Neural cell (in vitro differentiated cells): ENCODE measurements at regions not wholly inside any gene's neighbourhood (a gene's known extent, or its start where the extent isn't known, plus 50 kb on each side); places are given as distances from the start of the nearest gene placed in this dataset.

Source experiments
- H2AFZ ChIP-seq: fragments of 200-600, 300-800 bp; sonication (generic), shearing (Covaris generic); 2 replicates; pipeline ENCODE4 v1.6.0; 2014; ENCODE audit warnings: low read depth, mild to moderate bottlenecking, antibody characterized with exemption, low read length, moderate library complexity
- H3F3A ChIP-seq: fragments of 200-600 bp; shearing (Covaris generic); 2 replicates; pipeline ENCODE4 v1.6.1; 2016; ENCODE audit warnings: mild to moderate bottlenecking, moderate library complexity, mixed read lengths, antibody characterized with exemption, low read length; ENCODE audit not compliant: insufficient read depth, poor library complexity, severe bottlenecking
- H3K27ac ChIP-seq: fragments of 200-600, 300-800 bp; sonication (generic), shearing (Covaris generic); 2 replicates; pipeline ENCODE4 v1.5.1; 2014; ENCODE audit warnings: mild to moderate bottlenecking, low read length, moderate library complexity
- H3K27me3 ChIP-seq: fragments of 300-800, 200-600 bp; sonication (generic), shearing (Covaris generic); 2 replicates; pipeline ENCODE4 v1.6.0; 2014; ENCODE audit warnings: mild to moderate bottlenecking, low read depth, low read length, moderate library complexity; ENCODE audit not compliant: insufficient read depth
- H3K36me3 ChIP-seq: fragments of 300-800, 200-600 bp; sonication (generic), shearing (Covaris generic); 2 replicates; pipeline ENCODE4 v1.5.1; 2014; ENCODE audit warnings: mild to moderate bottlenecking, antibody characterized with exemption, low read length, moderate library complexity; ENCODE audit not compliant: insufficient read depth
- H3K4me2 ChIP-seq: fragments of 300-800, 200-600 bp; sonication (generic), shearing (Covaris generic); 2 replicates; pipeline ENCODE4 v1.6.0; 2014; ENCODE audit warnings: mild to moderate bottlenecking, low read length
- H3K4me3 ChIP-seq: fragments of 300-800, 200-600 bp; sonication (generic), shearing (Covaris generic); 2 replicates; pipeline ENCODE4 v1.5.1; 2014; ENCODE audit warnings: mild to moderate bottlenecking, low read length, moderate library complexity
- H3K79me2 ChIP-seq: fragments of 200-600 bp; shearing (Covaris generic); replicated peaks from 2 replicates; pipeline ENCODE4 v1.6.0; 2014; ENCODE audit warnings: mild to moderate bottlenecking, low read length, moderate library complexity; ENCODE audit not compliant: insufficient read depth
- H3K9ac ChIP-seq: fragments of 300-800, 200-600 bp; sonication (generic), shearing (Covaris generic); 2 replicates; pipeline ENCODE4 v1.6.1; 2016; ENCODE audit warnings: mild to moderate bottlenecking, low read length, mixed read lengths
- H3K9me2 ChIP-seq: fragments of 200-600 bp; shearing (Covaris generic); 2 replicates; pipeline ENCODE4 v1.6.1; 2016; ENCODE audit warnings: mild to moderate bottlenecking, low read length, mixed read lengths; ENCODE audit not compliant: insufficient read depth
- H3K9me3 ChIP-seq: fragments of 200-600, 300-800 bp; sonication (generic), shearing (Covaris generic); 2 replicates; pipeline ENCODE4 v1.6.1; 2016; ENCODE audit warnings: mild to moderate bottlenecking, mixed run types, low read length, moderate library complexity, mixed read lengths
- H4K20me1 ChIP-seq: fragments of 200-600 bp; shearing (Covaris generic); 2 replicates; pipeline ENCODE4 v1.6.1; 2016; ENCODE audit warnings: mild to moderate bottlenecking, mixed run types; ENCODE audit not compliant: insufficient read depth
- EP300 ChIP-seq: fragments of 450-650 bp; conservative IDR thresholded peaks from 2 replicates; pipeline ENCODE4 v1.6.1; 2014; ENCODE audit warnings: antibody characterized with exemption, mild to moderate bottlenecking, moderate library complexity; ENCODE audit not compliant: poor library complexity, severe bottlenecking
- EZH2 ChIP-seq: fragments of 200-600, 300-800 bp; shearing (Covaris generic), sonication (generic); IDR thresholded peaks from 2 replicates; pipeline ENCODE4 v1.6.1; 2014; ENCODE audit warnings: antibody characterized with exemption, low read length, borderline replicate concordance, mild to moderate bottlenecking; ENCODE audit not compliant: insufficient read depth, poor library complexity, severe bottlenecking
- MXI1 ChIP-seq: fragments of 450-650 bp; conservative IDR thresholded peaks from 2 replicates; pipeline ENCODE4 v1.6.1; 2014; ENCODE audit warnings: antibody characterized with exemption, mild to moderate bottlenecking; ENCODE audit not compliant: poor library complexity, severe bottlenecking
- POLR2AphosphoS5 ChIP-seq: IDR thresholded peaks from 2 replicates; pipeline ENCODE4 v1.6.1; 2012
- RAD21 ChIP-seq: fragments of 450-650 bp; conservative IDR thresholded peaks from 2 replicates; pipeline ENCODE4 v1.6.1; 2014; ENCODE audit warnings: antibody characterized with exemption, mild to moderate bottlenecking, moderate library complexity
- SMC3 ChIP-seq: fragments of 450-650 bp; conservative IDR thresholded peaks from 2 replicates; pipeline ENCODE4 v1.6.1; 2014; ENCODE audit warnings: antibody characterized with exemption, mild to moderate bottlenecking, moderate library complexity; ENCODE audit not compliant: poor library complexity
- TAF1 ChIP-seq: IDR thresholded peaks from 2 replicates; pipeline ENCODE4 v1.6.1; 2012; ENCODE audit warnings: low read depth
- TF ChIP-seq, protein P1 (sequence below): IDR thresholded peaks from 2 replicates; pipeline ENCODE4 v1.6.1; 2012; ENCODE audit warnings: borderline replicate concordance
- TF ChIP-seq, protein P2 (sequence below): fragments of 450-650 bp; IDR thresholded peaks from 2 replicates; pipeline ENCODE4 v1.5.1; 2014; ENCODE audit warnings: antibody characterized with exemption, mild to moderate bottlenecking, moderate library complexity; ENCODE audit not compliant: poor library complexity, severe bottlenecking

DNA sequence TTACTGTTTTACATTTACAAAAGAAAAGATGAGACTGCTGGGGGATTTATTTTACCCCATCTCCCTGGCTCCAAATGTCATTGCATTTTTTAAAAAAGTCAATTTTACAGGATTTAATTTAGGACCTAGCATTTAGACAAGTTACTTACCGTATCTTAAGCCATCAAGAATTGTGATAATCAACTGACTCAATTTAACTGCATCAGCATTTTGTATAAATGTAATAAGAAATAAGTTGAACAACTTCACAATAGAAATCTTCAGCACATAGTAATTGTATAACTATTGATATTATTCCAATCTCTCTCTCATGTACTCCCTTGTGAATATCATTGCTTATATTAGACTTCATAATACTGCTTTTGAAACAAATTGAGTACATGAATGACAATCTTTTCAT is 907.5 kb upstream of the SLC10A2 start:
- no peaks in the 10 kb centered on the region for H4K20me1 ChIP-seq
- H3F3A ChIP-seq, result no peaks in the 10 kb centered on the region
- H3K27ac ChIP-seq, result no peak overlapping the region
- H3K79me2 ChIP-seq, result no peaks in the 10 kb centered on the region
- no peak overlapping the region for H2AFZ ChIP-seq
- H3K4me2 ChIP-seq, result no peak overlapping the region
- no peak overlapping the region for H3K4me3 ChIP-seq
- no peaks in the 10 kb centered on the region for H3K9me3 ChIP-seq
- H3K9me2 ChIP-seq, result no peaks in the 10 kb centered on the region
- H3K9ac ChIP-seq, result no peak overlapping the region
- TF ChIP-seq MXI1, result no peak
- TF ChIP-seq SMC3, result no peak
- TF ChIP-seq EZH2, result no peak
- TF ChIP-seq, protein P1, sequence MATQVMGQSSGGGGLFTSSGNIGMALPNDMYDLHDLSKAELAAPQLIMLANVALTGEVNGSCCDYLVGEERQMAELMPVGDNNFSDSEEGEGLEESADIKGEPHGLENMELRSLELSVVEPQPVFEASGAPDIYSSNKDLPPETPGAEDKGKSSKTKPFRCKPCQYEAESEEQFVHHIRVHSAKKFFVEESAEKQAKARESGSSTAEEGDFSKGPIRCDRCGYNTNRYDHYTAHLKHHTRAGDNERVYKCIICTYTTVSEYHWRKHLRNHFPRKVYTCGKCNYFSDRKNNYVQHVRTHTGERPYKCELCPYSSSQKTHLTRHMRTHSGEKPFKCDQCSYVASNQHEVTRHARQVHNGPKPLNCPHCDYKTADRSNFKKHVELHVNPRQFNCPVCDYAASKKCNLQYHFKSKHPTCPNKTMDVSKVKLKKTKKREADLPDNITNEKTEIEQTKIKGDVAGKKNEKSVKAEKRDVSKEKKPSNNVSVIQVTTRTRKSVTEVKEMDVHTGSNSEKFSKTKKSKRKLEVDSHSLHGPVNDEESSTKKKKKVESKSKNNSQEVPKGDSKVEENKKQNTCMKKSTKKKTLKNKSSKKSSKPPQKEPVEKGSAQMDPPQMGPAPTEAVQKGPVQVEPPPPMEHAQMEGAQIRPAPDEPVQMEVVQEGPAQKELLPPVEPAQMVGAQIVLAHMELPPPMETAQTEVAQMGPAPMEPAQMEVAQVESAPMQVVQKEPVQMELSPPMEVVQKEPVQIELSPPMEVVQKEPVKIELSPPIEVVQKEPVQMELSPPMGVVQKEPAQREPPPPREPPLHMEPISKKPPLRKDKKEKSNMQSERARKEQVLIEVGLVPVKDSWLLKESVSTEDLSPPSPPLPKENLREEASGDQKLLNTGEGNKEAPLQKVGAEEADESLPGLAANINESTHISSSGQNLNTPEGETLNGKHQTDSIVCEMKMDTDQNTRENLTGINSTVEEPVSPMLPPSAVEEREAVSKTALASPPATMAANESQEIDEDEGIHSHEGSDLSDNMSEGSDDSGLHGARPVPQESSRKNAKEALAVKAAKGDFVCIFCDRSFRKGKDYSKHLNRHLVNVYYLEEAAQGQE, result no peak
- TF ChIP-seq, protein P2, sequence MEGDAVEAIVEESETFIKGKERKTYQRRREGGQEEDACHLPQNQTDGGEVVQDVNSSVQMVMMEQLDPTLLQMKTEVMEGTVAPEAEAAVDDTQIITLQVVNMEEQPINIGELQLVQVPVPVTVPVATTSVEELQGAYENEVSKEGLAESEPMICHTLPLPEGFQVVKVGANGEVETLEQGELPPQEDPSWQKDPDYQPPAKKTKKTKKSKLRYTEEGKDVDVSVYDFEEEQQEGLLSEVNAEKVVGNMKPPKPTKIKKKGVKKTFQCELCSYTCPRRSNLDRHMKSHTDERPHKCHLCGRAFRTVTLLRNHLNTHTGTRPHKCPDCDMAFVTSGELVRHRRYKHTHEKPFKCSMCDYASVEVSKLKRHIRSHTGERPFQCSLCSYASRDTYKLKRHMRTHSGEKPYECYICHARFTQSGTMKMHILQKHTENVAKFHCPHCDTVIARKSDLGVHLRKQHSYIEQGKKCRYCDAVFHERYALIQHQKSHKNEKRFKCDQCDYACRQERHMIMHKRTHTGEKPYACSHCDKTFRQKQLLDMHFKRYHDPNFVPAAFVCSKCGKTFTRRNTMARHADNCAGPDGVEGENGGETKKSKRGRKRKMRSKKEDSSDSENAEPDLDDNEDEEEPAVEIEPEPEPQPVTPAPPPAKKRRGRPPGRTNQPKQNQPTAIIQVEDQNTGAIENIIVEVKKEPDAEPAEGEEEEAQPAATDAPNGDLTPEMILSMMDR, result no peak
- no peak for TF ChIP-seq RAD21
- no peak for TF ChIP-seq EP300
- no peak for TF ChIP-seq TAF1
- TF ChIP-seq POLR2AphosphoS5, result no peak
- peaks cover 10% of the 10 kb centered on the region for H3K27me3 ChIP-seq
- H3K36me3 ChIP-seq, result no peaks in the 10 kb centered on the region

DNA sequence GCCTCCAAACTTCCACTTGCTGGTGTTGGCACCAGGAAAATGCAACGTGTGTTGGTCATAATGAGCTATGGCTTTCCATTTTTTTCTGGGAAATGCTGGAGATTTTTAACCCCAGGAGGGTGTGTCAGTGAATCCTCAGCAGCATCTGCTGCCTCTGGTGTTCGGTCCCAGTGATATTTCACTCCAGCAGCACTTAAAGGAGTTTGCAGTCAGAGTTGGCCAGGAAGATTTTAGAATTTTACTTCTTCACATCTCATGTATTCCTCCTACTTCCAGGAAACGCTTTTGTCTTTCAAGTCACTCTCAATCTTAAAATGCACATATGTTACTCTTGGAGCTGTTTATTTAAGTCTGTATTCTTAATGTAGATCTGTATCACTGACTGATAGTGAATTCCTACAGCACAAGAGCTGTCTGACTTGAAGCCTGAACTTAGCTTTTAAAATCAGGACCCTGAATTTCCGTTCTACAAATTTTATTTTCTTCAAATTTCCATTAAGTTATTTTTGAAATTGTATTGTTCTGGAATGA is 903.4 kb upstream of the SLC10A2 start:
- Histone ChIP-seq H3K4me2 (no peak overlapping the region), H3K27ac (no peak overlapping the region), H3K9ac (no peak overlapping the region), H3K4me3 (no peak overlapping the region), H3F3A (no peaks in the 10 kb centered on the region), H3K9me3 (no peaks in the 10 kb centered on the region), H3K36me3 (no peaks in the 10 kb centered on the region), H3K9me2 (no peaks in the 10 kb centered on the region), H3K27me3 (no peaks in the 10 kb centered on the region), H2AFZ (no peak overlapping the region), H4K20me1 (no peaks in the 10 kb centered on the region), H3K79me2 (no peaks in the 10 kb centered on the region)
- TF ChIP-seq EP300, result no peak
- TF ChIP-seq TAF1, result no peak
- no peak for TF ChIP-seq SMC3
- no peak for TF ChIP-seq EZH2
- TF ChIP-seq, protein P2, result no peak
- TF ChIP-seq RAD21, result no peak
- TF ChIP-seq, protein P1, result no peak
- no peak for TF ChIP-seq POLR2AphosphoS5
- no peak for TF ChIP-seq MXI1
